IMR-90 (cell line): ENCODE measurements at regions not wholly inside any gene's neighbourhood (a gene's known extent, or its start where the extent isn't known, plus 50 kb on each side); places are given as distances from the start of the nearest gene placed in this dataset.

Experiments used
- ATAC-seq: fragments of 200-7000 bp; cut with Tn5 transposase; 2 replicates; pipeline ENCODE4 v1.9.1; 2020; ENCODE audit warnings: low read depth, mild to moderate bottlenecking, moderate library complexity
- BruUV-seq: library from RNA; stranded (reverse); fragments of 400-500 nt; replicated peaks from 2 replicates; lab custom pipeline; 2021; lab: Mats Ljungman, UMichigan
- CTCF ChIA-PET: fragments of 300-600 bp; formaldehyde crosslinking; extraction: SDS; loops from one replicate; lab custom pipeline; 2021; ENCODE audit warnings: antibody characterized with exemption; lab: Yijun Ruan, JAX
- POLR2A ChIA-PET: fragments of 300-600 bp; sonication (Branson Sonifier 250); formaldehyde crosslinking; loops from one replicate; lab custom pipeline; 2022; ENCODE audit warnings: antibody characterized with exemption; ENCODE audit not compliant: unreplicated experiment; lab: Charles Lee
- DNase-seq: peaks from one replicate; pipeline ENCODE4 v3.0.0; 2013
- H2AFZ ChIP-seq: replicated peaks from 2 replicates; pipeline ENCODE3; 2013; ENCODE audit warnings: low read length, mild to moderate bottlenecking; ENCODE audit not compliant: poor library complexity
- H2AK5ac ChIP-seq: 2 replicates; pipeline ENCODE4 v1.6.1; 2013; ENCODE audit warnings: low read depth, low read length, inconsistent platforms
- H2AK9ac ChIP-seq: replicated peaks from 2 replicates; pipeline ENCODE3; 2013; ENCODE audit warnings: mild to moderate bottlenecking, low read depth, low read length, moderate library complexity; ENCODE audit not compliant: poor library complexity
- H2BK120ac ChIP-seq: 2 replicates; pipeline ENCODE4 v1.6.1; 2013; ENCODE audit warnings: low read depth, low read length, inconsistent platforms
- H2BK15ac ChIP-seq: 3 replicates; pipeline ENCODE4 v1.6.1; 2013; ENCODE audit warnings: low read depth, low read length, inconsistent platforms
- H2BK20ac ChIP-seq: 2 replicates; pipeline ENCODE4 v1.6.1; 2013; ENCODE audit warnings: low read depth, mild to moderate bottlenecking, inconsistent platforms, low read length, moderate library complexity
- H2BK5ac ChIP-seq: 2 replicates; pipeline ENCODE4 v1.6.1; 2013; ENCODE audit warnings: mild to moderate bottlenecking, low read depth, low read length, inconsistent platforms; ENCODE audit not compliant: poor library complexity, severe bottlenecking
- H3K14ac ChIP-seq: replicated peaks from 2 replicates; pipeline ENCODE4 v1.6.1; 2013; ENCODE audit warnings: low read depth, low read length, inconsistent platforms
- H3K18ac ChIP-seq: 2 replicates; pipeline ENCODE4 v1.6.1; 2013; ENCODE audit warnings: low read depth, low read length, control low read depth
- H3K23ac ChIP-seq: 2 replicates; pipeline ENCODE4 v1.6.1; 2013; ENCODE audit warnings: low read depth, low read length, inconsistent platforms
- H3K27ac ChIP-seq: 2 replicates; pipeline ENCODE4 v1.5.1; 2013; ENCODE audit warnings: mild to moderate bottlenecking, control low read depth, low read length; ENCODE audit not compliant: insufficient read depth
- H3K27me3 ChIP-seq: 2 replicates; pipeline ENCODE4 v1.6.1; 2013; ENCODE audit warnings: low read length; ENCODE audit not compliant: control insufficient read depth, insufficient read depth
- H3K36me3 ChIP-seq: 2 replicates; pipeline ENCODE4 v1.6.1; 2013; ENCODE audit warnings: low read length, mixed read lengths; ENCODE audit not compliant: control insufficient read depth, insufficient read depth
- H3K4ac ChIP-seq: 2 replicates; pipeline ENCODE4 v1.6.1; 2013; ENCODE audit warnings: low read depth, low read length, inconsistent platforms
- H3K4me1 ChIP-seq: 2 replicates; pipeline ENCODE4 v1.6.1; 2013; ENCODE audit warnings: low read length, mixed read lengths; ENCODE audit not compliant: control insufficient read depth, insufficient read depth
- H3K4me2 ChIP-seq: 2 replicates; pipeline ENCODE4 v1.6.1; 2013; ENCODE audit warnings: low read depth, mild to moderate bottlenecking, control low read depth, low read length, moderate library complexity
- H3K4me3 ChIP-seq: 2 replicates; pipeline ENCODE4 v1.5.1; 2013; ENCODE audit warnings: low read depth, mild to moderate bottlenecking, control low read depth, low read length, moderate library complexity; ENCODE audit not compliant: insufficient read depth
- H3K56ac ChIP-seq: 2 replicates; pipeline ENCODE4 v1.6.1; 2013; ENCODE audit warnings: low read length, inconsistent platforms; ENCODE audit not compliant: insufficient read depth; ENCODE audit errors: extremely low read depth
- H3K79me1 ChIP-seq, 2 experiments: 2 replicates each; pipeline ENCODE4 v1.6.1; 2013; ENCODE audit warnings: low read length in 2 of 2, inconsistent platforms in 1 of 2, low read depth in 1 of 2
- H3K9ac ChIP-seq: 2 replicates; pipeline ENCODE4 v1.6.1; 2013; ENCODE audit warnings: low read depth, low read length, control low read depth
- H3K9me1 ChIP-seq: 2 replicates; pipeline ENCODE4 v1.6.1; 2013; ENCODE audit warnings: low read length, inconsistent platforms; ENCODE audit not compliant: insufficient read depth
- H3K9me3 ChIP-seq: 2 replicates; pipeline ENCODE4 v1.6.1; 2013; ENCODE audit warnings: low read length; ENCODE audit not compliant: control insufficient read depth, insufficient read depth
- H4K20me1 ChIP-seq: 2 replicates; pipeline ENCODE4 v1.6.1; 2013; ENCODE audit warnings: low read length, inconsistent platforms; ENCODE audit not compliant: insufficient read depth
- H4K5ac ChIP-seq: 2 replicates; pipeline ENCODE4 v1.6.1; 2013; ENCODE audit warnings: mild to moderate bottlenecking, low read depth, low read length, control low read depth
- H4K8ac ChIP-seq, 2 experiments: 2 replicates each; pipeline ENCODE4 v1.6.1; 2013; ENCODE audit warnings: low read depth in 2 of 2, low read length in 2 of 2, control low read depth in 1 of 2, inconsistent platforms in 1 of 2
- H4K91ac ChIP-seq: 2 replicates; pipeline ENCODE4 v1.6.1; 2013; ENCODE audit warnings: low read depth, low read length, inconsistent platforms; ENCODE audit not compliant: insufficient read depth
- BHLHE40 ChIP-seq: fragments of 150-350 bp; IDR thresholded peaks from 2 replicates; pipeline ENCODE4 v1.6.1; 2016; ENCODE audit warnings: mild to moderate bottlenecking, low read depth, low read length
- CEBPB ChIP-seq: IDR thresholded peaks from 2 replicates; pipeline ENCODE4 v1.6.1; 2012; ENCODE audit warnings: low read depth, low read length, improper control_type of control experiment
- CHD1 ChIP-seq: IDR thresholded peaks from 2 replicates; pipeline ENCODE4 v1.6.1; 2012; ENCODE audit warnings: low read depth, low read length, improper control_type of control experiment
- FOS ChIP-seq: fragments of 150-350 bp; IDR thresholded peaks from 2 replicates; pipeline ENCODE4 v1.6.1; 2016; ENCODE audit warnings: low read depth, low read length
- MAFK ChIP-seq: IDR thresholded peaks from 2 replicates; pipeline ENCODE4 v1.6.1; 2012; ENCODE audit warnings: low read depth, low read length, improper control_type of control experiment
- MAZ ChIP-seq: IDR thresholded peaks from 2 replicates; pipeline ENCODE4 v1.6.1; 2012; ENCODE audit warnings: low read depth, mild to moderate bottlenecking, low read length, improper control_type of control experiment, moderate library complexity, borderline replicate concordance
- MXI1 ChIP-seq: IDR thresholded peaks from 2 replicates; pipeline ENCODE4 v1.6.1; 2012; ENCODE audit warnings: low read depth, mild to moderate bottlenecking, low read length, moderate library complexity, borderline replicate concordance
- NFE2L2 ChIP-seq: fragments of 150-350 bp; IDR thresholded peaks from 2 replicates; pipeline ENCODE4 v1.6.1; 2016; ENCODE audit warnings: low read depth, mild to moderate bottlenecking, low read length
- POLR2A ChIP-seq: IDR thresholded peaks from 2 replicates; pipeline ENCODE4 v1.6.1; 2012; ENCODE audit warnings: mild to moderate bottlenecking, low read depth, low read length
- RAD21 ChIP-seq: IDR thresholded peaks from 2 replicates; pipeline ENCODE4 v1.6.1; 2012; ENCODE audit warnings: low read length, improper control_type of control experiment
- RCOR1 ChIP-seq: IDR thresholded peaks from 2 replicates; pipeline ENCODE4 v1.6.1; 2012; ENCODE audit warnings: mild to moderate bottlenecking, low read length, improper control_type of control experiment; ENCODE audit not compliant: insufficient replicate concordance
- RFX5 ChIP-seq: IDR thresholded peaks from 2 replicates; pipeline ENCODE4 v1.8.0; 2012; ENCODE audit warnings: low read depth, mild to moderate bottlenecking, low read length, moderate library complexity
- SMC3 ChIP-seq: fragments of 150-350 bp; IDR thresholded peaks from 2 replicates; pipeline ENCODE4 v1.6.1; 2016; ENCODE audit warnings: low read depth, mild to moderate bottlenecking, antibody characterized with exemption, low read length, moderate library complexity
- WGBS, 2 experiments: methylation state at CpG; one replicate each; pipeline versions ENCODE4 v1.1.5 to v1.1.7; 2013; ENCODE audit warnings: missing lambda C conversion rate in 2 of 2; ENCODE audit not compliant: insufficient read length in 1 of 2; ENCODE audit errors: extremely low coverage in 2 of 2; 5-methylcytosine and 5-hydroxymethylcytosine counted together
- dilution Hi-C: fragments of 300-500 bp; cut with HindIII; formaldehyde crosslinking; loops from one replicate; pipeline ENCODE4 v1.14.3; 2018; ENCODE audit warnings: low sequenced_read_pairs; ENCODE audit not compliant: unreplicated experiment
- in situ Hi-C: fragments of 300-500 bp; cut with MboI; formaldehyde crosslinking; loops from 3 replicates; pipeline ENCODE4 v1.14.3; 2019; ENCODE audit warnings: low sequenced_read_pairs, inconsistent platforms, mixed read lengths
- intact Hi-C: fragments of 100-400 bp; cut with micrococcal nuclease; formaldehyde crosslinking; loops from 2 replicates; pipeline ENCODE4 v1.10.0; 2022
- TF ChIP-seq, protein P1 (sequence below): fragments of 150-350 bp; IDR thresholded peaks from 2 replicates; pipeline ENCODE4 v1.6.1; 2017; ENCODE audit warnings: mild to moderate bottlenecking, antibody characterized with exemption, low read length, low read depth
- TF ChIP-seq, protein P2 (sequence below): fragments of 150-350 bp; IDR thresholded peaks from 2 replicates; pipeline ENCODE4 v1.6.1; 2016; ENCODE audit warnings: low read depth, mild to moderate bottlenecking, low read length, moderate library complexity, borderline replicate concordance
- TF ChIP-seq, protein P3 (sequence below): conservative IDR thresholded peaks from 2 replicates; pipeline ENCODE4 v1.5.1; 2012; ENCODE audit warnings: mild to moderate bottlenecking, low read depth, low read length, improper control_type of control experiment

DNA sequence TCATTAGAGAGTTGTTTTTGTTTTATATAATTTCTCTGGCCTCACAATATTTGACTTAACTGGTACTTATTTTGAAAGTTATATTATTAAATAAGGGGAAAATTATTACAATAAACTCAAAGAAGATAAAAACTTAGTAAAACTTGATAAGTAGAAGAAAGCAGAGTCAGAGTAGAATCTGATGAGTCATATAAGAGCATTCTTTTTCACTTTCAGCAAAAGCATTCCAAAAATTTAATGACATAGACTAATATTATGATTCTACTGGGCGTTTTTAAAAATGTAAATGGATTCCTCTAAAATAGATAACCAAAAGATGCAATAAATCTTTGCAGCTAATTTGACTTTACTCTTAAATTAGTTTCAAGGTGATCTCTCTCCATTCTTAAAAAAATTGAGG, 366.3 kb upstream of the IMPG1 start:
- H2BK15ac ChIP-seq = no peak overlapping the region
- no peak overlapping the region for H2AK9ac ChIP-seq
- H3K9me3 ChIP-seq = peaks cover 8% of the 10 kb centered on the region
- no peak overlapping the region for H3K27ac ChIP-seq
- DNase-seq (no peak), ATAC-seq (no peak)
- no peaks in the 10 kb centered on the region for H3K79me1 ChIP-seq
- CTCF ChIA-PET = no interaction called here
- H3K27me3 ChIP-seq = no peaks in the 10 kb centered on the region
- H2BK5ac ChIP-seq = no peak overlapping the region
- TF ChIP-seq CHD1 (no peak), RFX5 (no peak), POLR2A (no peak), BHLHE40 (no peak), NFE2L2 (no peak), FOS (no peak), MAZ (no peak), RAD21 (no peak), RCOR1 (no peak), SMC3 (no peak), CEBPB (no peak), MXI1 (no peak), MAFK (no peak)
- TF ChIP-seq, protein P1, sequence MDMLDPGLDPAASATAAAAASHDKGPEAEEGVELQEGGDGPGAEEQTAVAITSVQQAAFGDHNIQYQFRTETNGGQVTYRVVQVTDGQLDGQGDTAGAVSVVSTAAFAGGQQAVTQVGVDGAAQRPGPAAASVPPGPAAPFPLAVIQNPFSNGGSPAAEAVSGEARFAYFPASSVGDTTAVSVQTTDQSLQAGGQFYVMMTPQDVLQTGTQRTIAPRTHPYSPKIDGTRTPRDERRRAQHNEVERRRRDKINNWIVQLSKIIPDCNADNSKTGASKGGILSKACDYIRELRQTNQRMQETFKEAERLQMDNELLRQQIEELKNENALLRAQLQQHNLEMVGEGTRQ = no peak
- TF ChIP-seq, protein P2, sequence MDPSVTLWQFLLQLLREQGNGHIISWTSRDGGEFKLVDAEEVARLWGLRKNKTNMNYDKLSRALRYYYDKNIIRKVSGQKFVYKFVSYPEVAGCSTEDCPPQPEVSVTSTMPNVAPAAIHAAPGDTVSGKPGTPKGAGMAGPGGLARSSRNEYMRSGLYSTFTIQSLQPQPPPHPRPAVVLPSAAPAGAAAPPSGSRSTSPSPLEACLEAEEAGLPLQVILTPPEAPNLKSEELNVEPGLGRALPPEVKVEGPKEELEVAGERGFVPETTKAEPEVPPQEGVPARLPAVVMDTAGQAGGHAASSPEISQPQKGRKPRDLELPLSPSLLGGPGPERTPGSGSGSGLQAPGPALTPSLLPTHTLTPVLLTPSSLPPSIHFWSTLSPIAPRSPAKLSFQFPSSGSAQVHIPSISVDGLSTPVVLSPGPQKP = no peak
- TF ChIP-seq, protein P3, sequence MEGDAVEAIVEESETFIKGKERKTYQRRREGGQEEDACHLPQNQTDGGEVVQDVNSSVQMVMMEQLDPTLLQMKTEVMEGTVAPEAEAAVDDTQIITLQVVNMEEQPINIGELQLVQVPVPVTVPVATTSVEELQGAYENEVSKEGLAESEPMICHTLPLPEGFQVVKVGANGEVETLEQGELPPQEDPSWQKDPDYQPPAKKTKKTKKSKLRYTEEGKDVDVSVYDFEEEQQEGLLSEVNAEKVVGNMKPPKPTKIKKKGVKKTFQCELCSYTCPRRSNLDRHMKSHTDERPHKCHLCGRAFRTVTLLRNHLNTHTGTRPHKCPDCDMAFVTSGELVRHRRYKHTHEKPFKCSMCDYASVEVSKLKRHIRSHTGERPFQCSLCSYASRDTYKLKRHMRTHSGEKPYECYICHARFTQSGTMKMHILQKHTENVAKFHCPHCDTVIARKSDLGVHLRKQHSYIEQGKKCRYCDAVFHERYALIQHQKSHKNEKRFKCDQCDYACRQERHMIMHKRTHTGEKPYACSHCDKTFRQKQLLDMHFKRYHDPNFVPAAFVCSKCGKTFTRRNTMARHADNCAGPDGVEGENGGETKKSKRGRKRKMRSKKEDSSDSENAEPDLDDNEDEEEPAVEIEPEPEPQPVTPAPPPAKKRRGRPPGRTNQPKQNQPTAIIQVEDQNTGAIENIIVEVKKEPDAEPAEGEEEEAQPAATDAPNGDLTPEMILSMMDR = no peak
- no peak overlapping the region for H4K91ac ChIP-seq
- no peak overlapping the region for H2BK20ac ChIP-seq
- H3K14ac ChIP-seq = no peak overlapping the region
- H4K20me1 ChIP-seq = no peaks in the 10 kb centered on the region
- no TSS peak for BruUV-seq
- intact Hi-C loops (no loop called here), dilution Hi-C loops (no loop called here), in situ Hi-C loops (no loop called here)
- no peak overlapping the region for H3K9ac ChIP-seq
- no peak overlapping the region for H3K4ac ChIP-seq
- no peak overlapping the region for H2AK5ac ChIP-seq
- no peak overlapping the region for H3K4me3 ChIP-seq
- no peaks in the 10 kb centered on the region for H3K9me1 ChIP-seq
- no peak overlapping the region for H2AFZ ChIP-seq
- H3K56ac ChIP-seq = no peak overlapping the region
- no peak overlapping the region for H4K5ac ChIP-seq
- H3K4me2 ChIP-seq = no peak overlapping the region
- no peak overlapping the region for H4K8ac ChIP-seq
- no peak overlapping the region for H2BK120ac ChIP-seq
- H3K18ac ChIP-seq = no peak overlapping the region
- no CpG with 5 or more reads among the region's 1 CpG for WGBS, 2 experiments
- H3K36me3 ChIP-seq = no peaks in the 10 kb centered on the region
- no peak overlapping the region for H3K23ac ChIP-seq
- H3K4me1 ChIP-seq = no peaks in the 10 kb centered on the region
- POLR2A ChIA-PET = no interaction called here
